SHP77 (cell line): ENCODE measurements at regions not wholly inside any gene's neighbourhood (a gene's known extent, or its start where the extent isn't known, plus 50 kb on each side); places are given as distances from the start of the nearest gene placed in this dataset.

Source experiments
- DNase-seq, 2 experiments: peaks; one replicate each; lab custom pipeline; 2025; lab: John Stamatoyannopoulos, UW

GRCh38 chr2:117644403-117644802, 170.1 kb upstream of the DDX18 start:
- DNase-seq, result no peak

GRCh38 chr2:117645458-117645857, 169.0 kb upstream of the DDX18 start:
- no peak for DNase-seq

GRCh38 chr2:117646099-117646498, 168.4 kb upstream of the DDX18 start:
- DNase-seq, result no peak

- DNase-seq, result no peak
Observed at GRCh38 chr2:117646872-117647271, 167.6 kb upstream of the DDX18 start.

GRCh38 chr2:117656546-117656945, 157.9 kb upstream of the DDX18 start:
- no peak for DNase-seq

GRCh38 chr2:117661619-117662018, 152.9 kb upstream of the DDX18 start:
- DNase-seq, result no peak

GRCh38 chr2:117674172-117674571, 140.3 kb upstream of the DDX18 start:
- DNase-seq, result no peak

GRCh38 chr2:117679952-117680351, 134.5 kb upstream of the DDX18 start:
- no peak for DNase-seq

- no peak for DNase-seq
Observed at GRCh38 chr2:117684919-117685318, 129.6 kb upstream of the DDX18 start.

- no peak for DNase-seq
Observed at GRCh38 chr2:117686699-117687098, 127.8 kb upstream of the DDX18 start.

GRCh38 chr2:117691595-117691994, 122.9 kb upstream of the DDX18 start:
- no peak for DNase-seq

GRCh38 chr2:117692001-117692763, 122.3 kb upstream of the DDX18 start:
- DNase-seq, result no peak

GRCh38 chr2:117693154-117693553, 121.3 kb upstream of the DDX18 start:
- DNase-seq, result no peak

- DNase-seq, result no peak
Observed at GRCh38 chr2:117693651-117694050, 120.8 kb upstream of the DDX18 start.

- no peak for DNase-seq
Observed at GRCh38 chr2:117698287-117698686, 116.2 kb upstream of the DDX18 start.

- DNase-seq, result no peak
Observed at GRCh38 chr2:117698819-117699218, 115.7 kb upstream of the DDX18 start.

GRCh38 chr2:117700471-117700870, 114.0 kb upstream of the DDX18 start:
- DNase-seq, result no peak

- DNase-seq, result no peak
Observed at GRCh38 chr2:117701365-117701764, 113.1 kb upstream of the DDX18 start.

- no peak for DNase-seq
Observed at GRCh38 chr2:117702098-117702497, 112.4 kb upstream of the DDX18 start.

GRCh38 chr2:117703858-117704257, 110.6 kb upstream of the DDX18 start:
- no peak for DNase-seq

GRCh38 chr2:117704818-117705217, 109.7 kb upstream of the DDX18 start:
- no peak for DNase-seq

- DNase-seq, result no peak
Observed at GRCh38 chr2:117707874-117708273, 106.6 kb upstream of the DDX18 start.

- no peak for DNase-seq
Observed at GRCh38 chr2:117712684-117713083, 101.8 kb upstream of the DDX18 start.

- no peak for DNase-seq
Observed at GRCh38 chr2:117714110-117714509, 100.4 kb upstream of the DDX18 start.
